Breast epithelium (tissue), 4 donors: ENCODE measurements at regions not wholly inside any gene's neighbourhood (a gene's known extent, or its start where the extent isn't known, plus 50 kb on each side); places are given as distances from the start of the nearest gene placed in this dataset.

ENCODE experiments used
- DNase-seq, 2 donors: peaks; one replicate each; pipeline ENCODE4 v3.0.0-alpha.2; 2019; ENCODE audit warnings: low spot score in 2 of 2
- H3K27ac ChIP-seq, 2 donors: fragments of 200-600 bp; sonication (generic) in 1 of 2; one replicate each; pipeline ENCODE4 v1.5.1; 2016 to 2019; ENCODE audit warnings: mild to moderate bottlenecking in 1 of 2
- H3K27me3 ChIP-seq, 2 donors: fragments of 200-600 bp; sonication (generic) in 1 of 2; one replicate each; pipeline versions ENCODE4 v1.5.1 to v1.6.0; 2017 to 2019; ENCODE audit warnings: control low read depth in 1 of 2, mild to moderate bottlenecking in 1 of 2
- H3K36me3 ChIP-seq: fragments of 200-600 bp; one replicate; pipeline ENCODE4 v1.5.1; 2019
- H3K4me1 ChIP-seq, 2 donors: fragments of 200-600 bp; sonication (generic); one replicate each; pipeline ENCODE4 v1.5.1; 2016 to 2019; ENCODE audit warnings: control low read depth in 1 of 2
- H3K4me3 ChIP-seq, 3 donors: fragments of 200-600 bp; sonication (generic); 1 replicate in 2 of 3; 2 replicates in 1 of 3; pipeline ENCODE4 v1.5.1; 2016 to 2019; ENCODE audit warnings: mild to moderate bottlenecking in 3 of 3, moderate library complexity in 2 of 3
- H3K9me3 ChIP-seq, 2 donors: fragments of 200-600 bp; sonication (generic) in 1 of 2; one replicate each; pipeline ENCODE4 v1.5.1; 2016 to 2019; ENCODE audit warnings: control low read depth in 1 of 2
- CTCF ChIP-seq, 3 donors: fragments of 450-650 bp; IDR thresholded peaks; one replicate each; pipeline ENCODE4 v1.5.1; 2016 to 2017; ENCODE audit warnings: antibody characterized with exemption in 3 of 3, mild to moderate bottlenecking in 3 of 3, moderate library complexity in 3 of 3
- POLR2A ChIP-seq: fragments of 450-650 bp; IDR thresholded peaks from one replicate; pipeline ENCODE4 v1.6.1; 2016; ENCODE audit warnings: antibody characterized with exemption, mild to moderate bottlenecking, moderate library complexity
- POLR2AphosphoS5 ChIP-seq, 3 donors: sonication (generic); formaldehyde crosslinking; IDR thresholded peaks; one replicate each; pipeline ENCODE4 v1.6.1; 2017; ENCODE audit warnings: antibody characterized with exemption in 3 of 3
- intact Hi-C: fragments of 100-400 bp; cut with DNase I; formaldehyde crosslinking; loops from one replicate; pipeline ENCODE4 v1.15.1; 2023; ENCODE audit warnings: low total_unique reads

- intact Hi-C loops, result loop anchor here (1.0 kb wide), 1 partner anchor 35 kb away; no protein-coding TSS in a partner anchor
- H3K9me3 ChIP-seq, result peaks cover 13% of the 10 kb centered on the region in 2 donors
These were observed 157.6 kb downstream of the RPS24 start for GRCh38 chr10:78191301-78191700.

GRCh38 chr10:78193189-78193588 is 159.5 kb downstream of the RPS24 start:
- no peaks in the 10 kb centered on the region for H3K27me3 ChIP-seq
- intact Hi-C loops, result no loop called here
- H3K4me1 ChIP-seq, result no peaks in the 10 kb centered on the region
- H3K9me3 ChIP-seq, result peaks cover 13% of the 10 kb centered on the region in 2 donors
- H3K27ac ChIP-seq, result no peak overlapping the region
- H3K36me3 ChIP-seq, result no peaks in the 10 kb centered on the region
- H3K4me3 ChIP-seq, result no peak overlapping the region
- no peak for DNase-seq
- TF ChIP-seq POLR2AphosphoS5 (IDR thresholded peaks at IDR 0.05) (no peak), POLR2A (no peak), CTCF (IDR thresholded peaks at IDR 0.05) (no peak)

More at GRCh38 chr10:78191301-78191700, 157.6 kb downstream of the RPS24 start:
- DNase-seq, result no peak
- no peaks in the 10 kb centered on the region for H3K36me3 ChIP-seq
- no peaks in the 10 kb centered on the region for H3K27me3 ChIP-seq
- no peak overlapping the region for H3K4me3 ChIP-seq
- H3K27ac ChIP-seq, result no peak overlapping the region
- no peaks in the 10 kb centered on the region for H3K4me1 ChIP-seq
- no peak for TF ChIP-seq POLR2AphosphoS5 (IDR thresholded peaks at IDR 0.05)

DNA sequence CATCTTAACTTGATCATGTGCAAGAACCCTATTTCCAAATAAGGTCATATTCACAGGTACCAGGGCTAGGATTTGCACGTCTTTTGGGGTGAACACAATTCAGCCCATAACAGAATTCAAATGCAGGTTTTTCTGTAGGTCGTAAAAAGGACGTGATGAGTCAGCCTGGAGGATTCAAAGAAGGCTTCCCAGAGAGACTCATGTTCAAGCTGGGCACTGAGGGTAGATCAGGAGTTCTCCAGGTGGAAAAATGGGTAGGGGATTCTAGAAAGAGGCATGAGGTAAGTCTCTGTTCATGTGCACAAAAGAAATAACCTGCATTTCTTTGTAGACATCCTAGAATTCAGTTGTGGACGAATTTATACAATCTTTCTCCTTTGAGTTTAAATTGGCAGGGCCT is 160.4 kb downstream of the RPS24 start:
- intact Hi-C loops, result no loop called here
- Histone ChIP-seq H3K27me3 (no peaks in the 10 kb centered on the region), H3K4me1 (no peaks in the 10 kb centered on the region), H3K36me3 (no peaks in the 10 kb centered on the region), H3K9me3 (peaks cover 13% of the 10 kb centered on the region in 2 donors), H3K27ac (no peak overlapping the region), H3K4me3 (no peak overlapping the region)
- DNase-seq, result no peak
- no peak for TF ChIP-seq POLR2AphosphoS5 (IDR thresholded peaks at IDR 0.05)
- no peak for TF ChIP-seq CTCF (IDR thresholded peaks at IDR 0.05)
- TF ChIP-seq POLR2A, result no peak

- no peak for DNase-seq
- Histone ChIP-seq H3K36me3 (no peaks in the 10 kb centered on the region), H3K9me3 (peaks cover 13% of the 10 kb centered on the region in 2 donors), H3K27me3 (no peaks in the 10 kb centered on the region), H3K4me1 (no peaks in the 10 kb centered on the region), H3K4me3 (no peak overlapping the region), H3K27ac (no peak overlapping the region)
- intact Hi-C loops, result no loop called here
- TF ChIP-seq CTCF (IDR thresholded peaks at IDR 0.05) (no peak), POLR2A (no peak), POLR2AphosphoS5 (IDR thresholded peaks at IDR 0.05) (no peak)
These were observed 161.1 kb downstream of the RPS24 start for GRCh38 chr10:78194539-78195402.

DNA sequence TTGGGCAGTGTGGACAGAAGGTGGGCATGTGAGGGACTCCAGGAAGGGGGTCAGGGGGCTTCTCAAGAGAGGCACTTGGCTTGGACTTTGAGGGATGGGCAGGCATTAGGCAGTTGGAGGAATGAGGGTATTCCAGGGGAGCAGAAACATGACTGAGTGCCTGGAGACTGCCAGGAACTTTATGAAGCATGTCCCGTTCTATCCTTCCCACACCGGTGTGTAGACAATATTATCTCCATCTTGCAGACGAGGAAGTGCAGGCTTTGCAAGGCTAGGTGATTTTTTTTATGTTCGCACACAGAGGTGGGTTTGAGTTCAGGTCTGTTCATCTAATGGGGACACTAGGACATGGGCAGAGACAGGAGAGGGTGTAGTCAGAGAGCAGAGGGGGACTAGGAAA is 162.7 kb downstream of the RPS24 start:
- no peak overlapping the region for H3K4me3 ChIP-seq
- intact Hi-C loops, result no loop called here
- no peak for TF ChIP-seq POLR2A
- TF ChIP-seq CTCF (IDR thresholded peaks at IDR 0.05), result no peak
- TF ChIP-seq POLR2AphosphoS5 (IDR thresholded peaks at IDR 0.05), result no peak

More for the DNA sequence above, 162.7 kb downstream of the RPS24 start:
- Histone ChIP-seq H3K36me3 (no peaks in the 10 kb centered on the region), H3K9me3 (peaks cover 13% of the 10 kb centered on the region in 2 donors), H3K27me3 (no peaks in the 10 kb centered on the region), H3K27ac (no peak overlapping the region), H3K4me1 (no peaks in the 10 kb centered on the region)
- no peak for DNase-seq
